K562 (cell line): ENCODE measurements at regions not wholly inside any gene's neighbourhood (a gene's known extent, or its start where the extent isn't known, plus 50 kb on each side); places are given as distances from the start of the nearest gene placed in this dataset.

ENCODE experiments used
- ATAC-seq: fragments of 200-7000 bp; cut with Tn5 transposase; 3 replicates; pipeline ENCODE4 v1.9.1; 2020; ENCODE audit warnings: moderate library complexity
- BruUV-seq: library from RNA; stranded (reverse); fragments of 400-500 nt; replicated peaks from 2 replicates; lab custom pipeline; 2021; lab: Mats Ljungman, UMichigan
- CTCF ChIA-PET: fragments of 300-600 bp; formaldehyde crosslinking; extraction: SDS; loops from one replicate; lab custom pipeline; 2021; ENCODE audit warnings: low intra/inter-chr PET ratio; lab: Yijun Ruan, JAX
- POLR2A ChIA-PET: fragments of 300-600, 350-650 bp; sonication (Branson Sonifier 250); formaldehyde crosslinking; extraction: SDS; loops from one replicate; lab custom pipeline; 2021; ENCODE audit warnings: antibody characterized with exemption, inconsistent platforms; lab: Yijun Ruan, JAX
- DNase-seq, 4 experiments: peaks; one replicate each; pipeline versions ENCODE4 v3.0.0 to v3.0.0-alpha.2; 2011 to 2018; ENCODE audit warnings: low spot score in 3 of 4, mixed read lengths in 3 of 4; ENCODE audit errors: extremely low read depth in 1 of 4
- FAIRE-seq: peaks from 2 replicates; lab custom pipeline; 2011; peaks lifted over from hg19 to GRCh38; lab: Jason Lieb, UNC
- H2AFZ ChIP-seq: 2 replicates; pipeline ENCODE4 v1.6.0; 2011; ENCODE audit warnings: low read depth, low read length, control low read depth, inconsistent platforms
- H3K27ac ChIP-seq: fragments of 200-600 bp; 3 replicates; pipeline ENCODE4 v1.8.0; 2011; ENCODE audit warnings: low read depth, mild to moderate bottlenecking, control low read depth, inconsistent platforms, low read length, moderate library complexity, mixed read lengths; ENCODE audit errors: extremely low read depth
- H3K27me3 ChIP-seq, 2 experiments: fragments of 300-600 bp in 1 of 2; 2 replicates in 1 of 2; 3 replicates in 1 of 2; pipeline versions ENCODE4 v1.6.0 to v1.8.0; 2011; ENCODE audit warnings: inconsistent platforms in 2 of 2, low read length in 2 of 2, mild to moderate bottlenecking in 1 of 2, mixed read lengths in 1 of 2, moderate library complexity in 1 of 2; ENCODE audit not compliant: control insufficient read depth in 2 of 2, insufficient read depth in 2 of 2
- H3K36me3 ChIP-seq: fragments of 300-600 bp; 3 replicates; pipeline ENCODE4 v1.8.0; 2011; ENCODE audit warnings: mild to moderate bottlenecking, low read length, inconsistent platforms; ENCODE audit not compliant: control insufficient read depth, insufficient read depth
- H3K4me1 ChIP-seq, 2 experiments: fragments of 200-600 bp in 1 of 2; replicated peaks in 1 of 2; 2 replicates in 1 of 2; 3 replicates in 1 of 2; pipeline versions ENCODE4 v1.5.1 to v1.8.0; 2011; ENCODE audit warnings: inconsistent platforms in 2 of 2, low read length in 2 of 2, mild to moderate bottlenecking in 1 of 2, mixed read lengths in 1 of 2, moderate library complexity in 1 of 2; ENCODE audit not compliant: control insufficient read depth in 2 of 2, insufficient read depth in 2 of 2
- H3K4me2 ChIP-seq: 2 replicates; pipeline ENCODE4 v1.6.1; 2011; ENCODE audit warnings: low read length, control low read depth, inconsistent platforms, mixed read lengths; ENCODE audit not compliant: insufficient read depth
- H3K4me3 ChIP-seq: fragments of 200-600 bp; sonication (generic), shearing (Covaris generic); 2 replicates; pipeline ENCODE4 v1.5.1; 2016; ENCODE audit warnings: control low read depth, inconsistent platforms
- H3K79me2 ChIP-seq: fragments of 200-600 bp; 3 replicates; pipeline ENCODE4 v1.8.0; 2011; ENCODE audit warnings: low read length, inconsistent platforms; ENCODE audit not compliant: control insufficient read depth, insufficient read depth
- H3K9ac ChIP-seq, 2 experiments: 2 replicates each; pipeline versions ENCODE4 v1.6.0 to v1.6.1; 2011; ENCODE audit warnings: low read depth in 2 of 2, low read length in 2 of 2, control low read depth in 1 of 2, inconsistent platforms in 1 of 2, mild to moderate bottlenecking in 1 of 2, mixed read lengths in 1 of 2; ENCODE audit not compliant: insufficient read depth in 1 of 2
- H3K9me1 ChIP-seq: one replicate; pipeline ENCODE4 v1.6.0; 2011; ENCODE audit warnings: inconsistent platforms, mild to moderate bottlenecking, low read length, moderate library complexity; ENCODE audit not compliant: control insufficient read depth, insufficient read depth
- H3K9me3 ChIP-seq: replicated peaks from 2 replicates; pipeline ENCODE4 v1.5.1; 2011; ENCODE audit warnings: low read depth, low read length, inconsistent platforms; ENCODE audit not compliant: control insufficient read depth, insufficient read depth
- H4K20me1 ChIP-seq: replicated peaks from 2 replicates; pipeline ENCODE4 v1.6.1; 2011; ENCODE audit warnings: low read length, inconsistent platforms, mixed read lengths; ENCODE audit not compliant: control insufficient read depth, insufficient read depth
- BCL6 ChIP-seq: fragments of 250-450 bp; sonication (Bioruptor Pico); IDR thresholded peaks from 2 replicates; pipeline ENCODE4 v1.4.0; 2020
- CXXC5 ChIP-seq: fragments of 250-450 bp; sonication (Bioruptor Pico); IDR thresholded peaks from 2 replicates; pipeline ENCODE4 v1.8.0; 2022; ENCODE audit warnings: inconsistent platforms, mild to moderate bottlenecking, moderate library complexity
- GTF2E2 ChIP-seq: fragments of 200-800 bp; sonication (Bioruptor generic); IDR thresholded peaks from 2 replicates; pipeline ENCODE4 v1.6.1; 2016; ENCODE audit warnings: missing genetic modification characterization, missing compliant biosample characterization
- KLF1 ChIP-seq: fragments of 450-650 bp; IDR thresholded peaks from 2 replicates; pipeline ENCODE4 v1.6.1; 2016; ENCODE audit warnings: missing genetic modification characterization, missing compliant biosample characterization
- MED1 ChIP-seq: sonication (generic); formaldehyde crosslinking; IDR thresholded peaks from 2 replicates; pipeline ENCODE4 v1.8.1; 2023; ENCODE audit warnings: missing genetic modification reagents, borderline replicate concordance
- NR2C2 ChIP-seq, 2 experiments: fragments of 200-800 bp in 1 of 2; sonication (Bioruptor generic) in 1 of 2; sonication (generic) in 1 of 2; formaldehyde crosslinking in 1 of 2; IDR thresholded peaks; 2 replicates each; pipeline versions ENCODE4 v1.6.1 to v1.8.0; 2016 to 2022; ENCODE audit warnings: mild to moderate bottlenecking in 1 of 2, missing compliant biosample characterization in 1 of 2, missing genetic modification characterization in 1 of 2, missing genetic modification reagents in 1 of 2
- PATZ1 ChIP-seq: fragments of 250-450 bp; sonication (Bioruptor Pico); IDR thresholded peaks from 2 replicates; pipeline ENCODE4 v1.5.0; 2020; ENCODE audit warnings: mild to moderate bottlenecking, borderline replicate concordance
- POLR2G ChIP-seq: fragments of 200-400 bp; formaldehyde crosslinking; IDR thresholded peaks from 2 replicates; pipeline ENCODE4 v1.6.1; 2017; ENCODE audit warnings: low read depth, mild to moderate bottlenecking, antibody characterized with exemption, low read length, moderate library complexity
- SAFB ChIP-seq: fragments of 200-400 bp; formaldehyde crosslinking; IDR thresholded peaks from 2 replicates; pipeline ENCODE4 v1.6.1; 2017; ENCODE audit warnings: low read depth, low read length, borderline replicate concordance
- SIRT6 ChIP-seq: IDR thresholded peaks from one replicate; pipeline ENCODE4 v1.6.1; 2012; ENCODE audit warnings: low read depth, mild to moderate bottlenecking, control low read depth, inconsistent platforms, low read length, moderate library complexity
- THRA ChIP-seq: fragments of 450-650 bp; IDR thresholded peaks from 2 replicates; pipeline ENCODE4 v1.6.1; 2017; ENCODE audit warnings: mild to moderate bottlenecking, moderate library complexity
- ZNF121 ChIP-seq: sonication (generic); formaldehyde crosslinking; conservative IDR thresholded peaks from 2 replicates; pipeline ENCODE4 v1.8.0; 2022; ENCODE audit warnings: missing genetic modification reagents
- ZNF263 ChIP-seq: sonication (generic); formaldehyde crosslinking; IDR thresholded peaks from 2 replicates; pipeline ENCODE4 v1.8.0; 2022; ENCODE audit warnings: mild to moderate bottlenecking, missing genetic modification reagents, borderline replicate concordance
- ZNF316 ChIP-seq: fragments of 450-650 bp; IDR thresholded peaks from 2 replicates; pipeline ENCODE4 v1.6.1; 2016
- ZNF764 ChIP-seq: fragments of 250-450 bp; sonication (Bioruptor Pico); IDR thresholded peaks from 2 replicates; pipeline ENCODE4 v1.4.0; 2020; ENCODE audit warnings: low read depth, mild to moderate bottlenecking, moderate library complexity
- ZNF830 ChIP-seq: fragments of 250-450 bp; sonication (Bioruptor Pico); IDR thresholded peaks from 2 replicates; pipeline ENCODE4 v1.5.0; 2021; ENCODE audit warnings: mild to moderate bottlenecking
- WGBS: fragments of 100-300 bp; shearing (Covaris generic); methylation state at CpG from one replicate; pipeline ENCODE4 v1.1.6; 2016; ENCODE audit warnings: low coverage, mixed read lengths; ENCODE audit not compliant: insufficient coverage; ENCODE audit errors: missing lambda C conversion rate; 5-methylcytosine and 5-hydroxymethylcytosine counted together
- in situ Hi-C: fragments of 300-500 bp; cut with MboI; formaldehyde crosslinking; loops from 4 replicates; pipeline ENCODE4 v1.15.0; 2018; ENCODE audit warnings: inconsistent platforms, mixed read lengths
- intact Hi-C: fragments of 100-400 bp; cut with micrococcal nuclease; formaldehyde crosslinking; loops from 2 replicates; pipeline ENCODE4 v1.14.2; 2022
- TF ChIP-seq, protein P1 (sequence below): fragments of 450-650 bp; IDR thresholded peaks from 2 replicates; pipeline ENCODE4 v1.6.1; 2016; ENCODE audit warnings: mild to moderate bottlenecking
- TF ChIP-seq, protein P2 (sequence below): sonication (generic); formaldehyde crosslinking; IDR thresholded peaks from 2 replicates; pipeline ENCODE4 v1.8.0; 2022; ENCODE audit warnings: missing genetic modification reagents, mild to moderate bottlenecking, moderate library complexity, borderline replicate concordance

DNA sequence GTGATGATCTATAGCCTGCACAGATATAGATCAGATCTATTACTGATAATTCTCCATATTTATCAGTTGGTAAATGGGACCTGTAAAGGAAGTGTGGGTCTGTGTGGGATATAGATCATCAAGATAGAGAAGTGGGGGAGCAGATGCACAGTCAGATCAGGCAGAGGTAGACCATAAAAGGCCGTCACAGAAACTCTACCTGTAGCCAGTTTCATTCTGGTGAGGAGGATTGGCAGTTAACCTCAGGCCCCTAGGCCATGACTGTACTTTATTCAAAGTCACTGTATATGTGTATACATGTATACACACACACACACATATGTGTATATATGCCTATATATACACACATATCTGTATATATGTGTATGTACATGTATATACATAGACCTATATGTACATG, 69.1 kb downstream of the ADM start:
- CTCF ChIA-PET = no interaction called here
- H3K79me2 ChIP-seq = no peaks in the 10 kb centered on the region
- H3K27ac ChIP-seq = no peak overlapping the region
- H3K9ac ChIP-seq = no peak overlapping the region
- no peaks in the 10 kb centered on the region for H3K9me1 ChIP-seq
- intact Hi-C loops (no loop called here), in situ Hi-C loops (no loop called here)
- no peak for DNase-seq
- H3K4me3 ChIP-seq = no peak overlapping the region
- H3K4me2 ChIP-seq = no peak overlapping the region
- no peaks in the 10 kb centered on the region; the same call in 1 of the 2 replicates for H3K9me3 ChIP-seq
- WGBS = 6% methylated on average over 1 of the region's 1 CpG
- ATAC-seq = no peak
- peaks cover 2 to 4% of the 10 kb centered on the region in 2 experiments; a peak in 2 of 5 replicates for H3K27me3 ChIP-seq
- no peak overlapping the region for H2AFZ ChIP-seq
- POLR2A ChIA-PET = no interaction called here
- no peaks in the 10 kb centered on the region for H3K36me3 ChIP-seq
- FAIRE-seq = no peak
- H4K20me1 ChIP-seq = no peaks in the 10 kb centered on the region
- BruUV-seq = no TSS peak
- no peaks in the 10 kb centered on the region for H3K4me1 ChIP-seq
- no peak for TF ChIP-seq CXXC5
- no peak for TF ChIP-seq NR2C2 (CRISPR knock-in tag; IDR thresholded peaks at IDR 0.05)
- no peak for TF ChIP-seq NR2C2 (tag; IDR thresholded peaks at IDR 0.05)
- TF ChIP-seq SAFB = no peak
- TF ChIP-seq, protein P1, sequence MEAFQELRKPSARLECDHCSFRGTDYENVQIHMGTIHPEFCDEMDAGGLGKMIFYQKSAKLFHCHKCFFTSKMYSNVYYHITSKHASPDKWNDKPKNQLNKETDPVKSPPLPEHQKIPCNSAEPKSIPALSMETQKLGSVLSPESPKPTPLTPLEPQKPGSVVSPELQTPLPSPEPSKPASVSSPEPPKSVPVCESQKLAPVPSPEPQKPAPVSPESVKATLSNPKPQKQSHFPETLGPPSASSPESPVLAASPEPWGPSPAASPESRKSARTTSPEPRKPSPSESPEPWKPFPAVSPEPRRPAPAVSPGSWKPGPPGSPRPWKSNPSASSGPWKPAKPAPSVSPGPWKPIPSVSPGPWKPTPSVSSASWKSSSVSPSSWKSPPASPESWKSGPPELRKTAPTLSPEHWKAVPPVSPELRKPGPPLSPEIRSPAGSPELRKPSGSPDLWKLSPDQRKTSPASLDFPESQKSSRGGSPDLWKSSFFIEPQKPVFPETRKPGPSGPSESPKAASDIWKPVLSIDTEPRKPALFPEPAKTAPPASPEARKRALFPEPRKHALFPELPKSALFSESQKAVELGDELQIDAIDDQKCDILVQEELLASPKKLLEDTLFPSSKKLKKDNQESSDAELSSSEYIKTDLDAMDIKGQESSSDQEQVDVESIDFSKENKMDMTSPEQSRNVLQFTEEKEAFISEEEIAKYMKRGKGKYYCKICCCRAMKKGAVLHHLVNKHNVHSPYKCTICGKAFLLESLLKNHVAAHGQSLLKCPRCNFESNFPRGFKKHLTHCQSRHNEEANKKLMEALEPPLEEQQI = no peak
- TF ChIP-seq THRA = no peak
- no peak for TF ChIP-seq ZNF263 (CRISPR knock-in tag)
- TF ChIP-seq ZNF764 (CRISPR knock-in tag) = no peak
- TF ChIP-seq MED1 = no peak
- no peak for TF ChIP-seq PATZ1 (CRISPR knock-in tag)
- TF ChIP-seq KLF1 = no peak
- no peak for TF ChIP-seq BCL6 (CRISPR knock-in tag)
- no peak for TF ChIP-seq GTF2E2 (tag)
- TF ChIP-seq, protein P2, sequence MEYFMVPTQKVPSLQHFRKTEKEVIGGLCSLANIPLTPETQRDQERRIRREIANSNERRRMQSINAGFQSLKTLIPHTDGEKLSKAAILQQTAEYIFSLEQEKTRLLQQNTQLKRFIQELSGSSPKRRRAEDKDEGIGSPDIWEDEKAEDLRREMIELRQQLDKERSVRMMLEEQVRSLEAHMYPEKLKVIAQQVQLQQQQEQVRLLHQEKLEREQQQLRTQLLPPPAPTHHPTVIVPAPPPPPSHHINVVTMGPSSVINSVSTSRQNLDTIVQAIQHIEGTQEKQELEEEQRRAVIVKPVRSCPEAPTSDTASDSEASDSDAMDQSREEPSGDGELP (CRISPR knock-in tag) = no peak
- TF ChIP-seq ZNF121 (CRISPR knock-in tag) = no peak
- TF ChIP-seq ZNF830 (CRISPR knock-in tag) = no peak
- TF ChIP-seq POLR2G = no peak
- no peak for TF ChIP-seq SIRT6
- no peak for TF ChIP-seq ZNF316
